ENCODE measurements at regions not wholly inside any gene's neighbourhood (a gene's known extent, or its start where the extent isn't known, plus 50 kb on each side); places are given as distances from the start of the nearest gene placed in this dataset.

DNA sequence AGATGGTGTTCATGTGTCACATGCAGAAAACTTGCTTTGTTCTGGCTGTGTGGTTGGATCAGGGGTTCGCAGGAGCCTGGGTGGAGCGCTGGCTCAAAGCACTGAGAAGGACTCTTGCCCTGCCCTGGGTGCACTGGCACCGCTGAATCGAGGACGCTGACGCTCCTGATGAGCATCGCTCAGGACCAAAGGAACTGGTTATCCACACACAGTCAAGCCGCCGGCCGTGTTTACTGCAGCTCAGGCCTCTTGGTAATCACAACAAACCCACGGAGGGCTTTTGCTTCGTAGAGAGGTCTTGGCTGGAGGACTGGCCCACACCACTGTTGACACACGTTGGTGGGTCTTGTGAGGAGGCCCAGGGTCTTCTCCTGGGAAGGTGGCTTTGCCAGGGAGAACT, 299.4 kb upstream of the IRX2 start:
- Histone ChIP-seq H3K27me3 (ENCODE audit: control insufficient read depth, insufficient read depth, low read length) (no peaks in the 10 kb centered on the region), H3K9ac (ENCODE audit: insufficient read depth, low read length) (no peak overlapping the region), H3K9me3 (ENCODE audit: control insufficient read depth, insufficient read depth, low read depth, low read length) (no peaks in the 10 kb centered on the region), H3K4me2 (ENCODE audit: extremely low read depth, insufficient read depth, low read length) (no peak overlapping the region), H3K4me3 (replicated peaks in 1 of 4; ENCODE audit: control extremely low read depth in 1 of 4, insufficient read depth in 1 of 4, low read depth in 3 of 4, low read length in 4 of 4) (no peak overlapping the region), H2AFZ (ENCODE audit: low read length) (no peak overlapping the region), H4K20me1 (ENCODE audit: control insufficient read depth, extremely low read depth, insufficient read depth, low read length) (no peaks in the 10 kb centered on the region), H3K27ac (ENCODE audit: insufficient read depth, low read length) (no peak overlapping the region), H3K79me2 (ENCODE audit: control insufficient read depth, insufficient read depth, low read length) (no peaks in the 10 kb centered on the region), H3K4me1 (ENCODE audit: control insufficient read depth, extremely low read depth, insufficient read depth, low read length) (no peaks in the 10 kb centered on the region), H3K36me3 (ENCODE audit: control insufficient read depth, insufficient read depth, low read length) (no peaks in the 10 kb centered on the region)
- no peak for DNase-seq (ENCODE audit: low read depth in 2 of 2)
- TF ChIP-seq, protein P1, sequence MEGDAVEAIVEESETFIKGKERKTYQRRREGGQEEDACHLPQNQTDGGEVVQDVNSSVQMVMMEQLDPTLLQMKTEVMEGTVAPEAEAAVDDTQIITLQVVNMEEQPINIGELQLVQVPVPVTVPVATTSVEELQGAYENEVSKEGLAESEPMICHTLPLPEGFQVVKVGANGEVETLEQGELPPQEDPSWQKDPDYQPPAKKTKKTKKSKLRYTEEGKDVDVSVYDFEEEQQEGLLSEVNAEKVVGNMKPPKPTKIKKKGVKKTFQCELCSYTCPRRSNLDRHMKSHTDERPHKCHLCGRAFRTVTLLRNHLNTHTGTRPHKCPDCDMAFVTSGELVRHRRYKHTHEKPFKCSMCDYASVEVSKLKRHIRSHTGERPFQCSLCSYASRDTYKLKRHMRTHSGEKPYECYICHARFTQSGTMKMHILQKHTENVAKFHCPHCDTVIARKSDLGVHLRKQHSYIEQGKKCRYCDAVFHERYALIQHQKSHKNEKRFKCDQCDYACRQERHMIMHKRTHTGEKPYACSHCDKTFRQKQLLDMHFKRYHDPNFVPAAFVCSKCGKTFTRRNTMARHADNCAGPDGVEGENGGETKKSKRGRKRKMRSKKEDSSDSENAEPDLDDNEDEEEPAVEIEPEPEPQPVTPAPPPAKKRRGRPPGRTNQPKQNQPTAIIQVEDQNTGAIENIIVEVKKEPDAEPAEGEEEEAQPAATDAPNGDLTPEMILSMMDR (conservative IDR thresholded peaks at IDR 0.05 in 1 of 2, IDR thresholded peaks at IDR 0.05 in 1 of 2; ENCODE audit: low read depth in 1 of 2, low read length in 2 of 2), result no peak
- TF ChIP-seq EZH2 (IDR thresholded peaks at IDR 0.05; ENCODE audit: low read length, missing control alignments), result no peak

DNA sequence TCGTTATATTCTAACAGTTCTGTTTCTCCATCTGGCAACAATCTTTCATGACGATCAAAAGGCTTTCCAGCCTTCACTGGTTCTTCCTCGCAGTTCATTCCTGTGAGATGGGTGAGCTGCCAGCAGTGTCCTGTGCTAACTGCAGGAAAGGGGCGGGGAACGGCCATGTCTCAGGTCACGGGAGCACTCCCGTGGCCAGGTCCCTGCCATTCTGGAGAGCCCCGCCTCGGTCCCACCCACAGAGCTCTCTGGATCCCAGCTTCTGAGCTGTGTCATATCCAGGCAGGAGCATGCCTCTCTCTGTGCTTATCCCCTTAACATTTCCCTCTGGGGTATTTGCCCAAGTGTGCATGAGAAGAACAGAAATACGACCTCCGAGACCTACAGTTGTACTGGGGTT, 297.8 kb upstream of the IRX2 start:
- no peak for TF ChIP-seq EZH2 (IDR thresholded peaks at IDR 0.05; ENCODE audit: low read length, missing control alignments)
- TF ChIP-seq, protein P1 (conservative IDR thresholded peaks at IDR 0.05 in 1 of 2, IDR thresholded peaks at IDR 0.05 in 1 of 2; ENCODE audit: low read depth in 1 of 2, low read length in 2 of 2), result no peak
- H3K79me2 ChIP-seq (ENCODE audit: control insufficient read depth, insufficient read depth, low read length), result no peaks in the 10 kb centered on the region

DNA sequence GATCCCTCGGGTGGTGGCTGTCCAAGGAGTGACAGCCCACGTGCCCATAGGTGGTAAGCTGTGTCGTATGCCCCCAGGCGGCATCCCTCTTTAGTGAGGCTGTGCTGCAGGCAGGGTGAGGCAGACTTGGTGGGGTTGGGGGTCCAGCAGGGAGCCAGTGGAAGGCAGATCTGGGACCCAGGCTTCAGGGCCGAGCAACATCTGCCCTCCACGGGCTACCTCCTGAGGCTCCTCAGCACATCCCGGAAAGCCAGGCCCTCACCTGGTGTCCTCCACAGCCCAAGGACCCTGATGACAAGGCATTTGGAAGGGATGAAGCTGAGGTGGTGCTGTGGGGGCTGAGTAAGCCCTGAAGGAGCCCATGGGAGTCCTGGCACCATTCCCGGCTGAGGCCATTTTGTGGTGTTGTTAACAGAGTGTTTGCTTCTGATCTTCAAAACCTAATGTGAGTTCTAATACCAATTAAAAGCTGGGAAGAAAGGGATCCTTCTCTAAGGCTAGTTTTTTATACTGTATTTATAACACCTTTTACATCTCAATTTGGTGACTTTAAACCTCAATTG, 295.8 kb upstream of the IRX2 start:
- no peak overlapping the region for H3K9ac ChIP-seq (ENCODE audit: insufficient read depth, low read length)
- TF ChIP-seq, protein P1 (conservative IDR thresholded peaks at IDR 0.05 in 1 of 2, IDR thresholded peaks at IDR 0.05 in 1 of 2; ENCODE audit: low read depth in 1 of 2, low read length in 2 of 2), result no peak
- TF ChIP-seq EZH2 (IDR thresholded peaks at IDR 0.05; ENCODE audit: low read length, missing control alignments), result no peak
- DNase-seq (ENCODE audit: low read depth in 2 of 2), result no peak
- H3K27me3 ChIP-seq (ENCODE audit: control insufficient read depth, insufficient read depth, low read length), result no peaks in the 10 kb centered on the region
- H4K20me1 ChIP-seq (ENCODE audit: control insufficient read depth, extremely low read depth, insufficient read depth, low read length), result no peaks in the 10 kb centered on the region
- H3K9me3 ChIP-seq (ENCODE audit: control insufficient read depth, insufficient read depth, low read depth, low read length), result no peaks in the 10 kb centered on the region
- no peak overlapping the region for H3K4me3 ChIP-seq (replicated peaks in 1 of 4; ENCODE audit: control extremely low read depth in 1 of 4, insufficient read depth in 1 of 4, low read depth in 3 of 4, low read length in 4 of 4)
- H3K4me1 ChIP-seq (ENCODE audit: control insufficient read depth, extremely low read depth, insufficient read depth, low read length), result no peaks in the 10 kb centered on the region
- H3K79me2 ChIP-seq (ENCODE audit: control insufficient read depth, insufficient read depth, low read length), result no peaks in the 10 kb centered on the region
- H3K36me3 ChIP-seq (ENCODE audit: control insufficient read depth, insufficient read depth, low read length), result no peaks in the 10 kb centered on the region
- no peak overlapping the region for H3K4me2 ChIP-seq (ENCODE audit: extremely low read depth, insufficient read depth, low read length)
- H3K27ac ChIP-seq (ENCODE audit: insufficient read depth, low read length), result no peak overlapping the region
- H2AFZ ChIP-seq (ENCODE audit: low read length), result no peak overlapping the region

More for the DNA sequence above, 297.8 kb upstream of the IRX2 start:
- no peaks in the 10 kb centered on the region for H3K27me3 ChIP-seq (ENCODE audit: control insufficient read depth, insufficient read depth, low read length)
- H4K20me1 ChIP-seq (ENCODE audit: control insufficient read depth, extremely low read depth, insufficient read depth, low read length), result no peaks in the 10 kb centered on the region
- no peak overlapping the region for H3K4me3 ChIP-seq (replicated peaks in 1 of 4; ENCODE audit: control extremely low read depth in 1 of 4, insufficient read depth in 1 of 4, low read depth in 3 of 4, low read length in 4 of 4)
- H3K9me3 ChIP-seq (ENCODE audit: control insufficient read depth, insufficient read depth, low read depth, low read length), result no peaks in the 10 kb centered on the region
- no peaks in the 10 kb centered on the region for H3K4me1 ChIP-seq (ENCODE audit: control insufficient read depth, extremely low read depth, insufficient read depth, low read length)
- H3K9ac ChIP-seq (ENCODE audit: insufficient read depth, low read length), result no peak overlapping the region
- DNase-seq (ENCODE audit: low read depth in 2 of 2), result no peak
- no peaks in the 10 kb centered on the region for H3K36me3 ChIP-seq (ENCODE audit: control insufficient read depth, insufficient read depth, low read length)
- H2AFZ ChIP-seq (ENCODE audit: low read length), result no peak overlapping the region
- no peak overlapping the region for H3K27ac ChIP-seq (ENCODE audit: insufficient read depth, low read length)
- no peak overlapping the region for H3K4me2 ChIP-seq (ENCODE audit: extremely low read depth, insufficient read depth, low read length)
